HG03460 (cell line): ENCODE measurements at regions not wholly inside any gene's neighbourhood (a gene's known extent, or its start where the extent isn't known, plus 50 kb on each side); places are given as distances from the start of the nearest gene placed in this dataset.

Source experiments
- ATAC-seq: cut with Tn5 transposase; IDR thresholded peaks from one replicate; pipeline ENCODE4 v1.9.1; 2021; ENCODE audit not compliant: unreplicated experiment

- no peak for ATAC-seq
Observed at GRCh38 chr1:29896791-29897714, 660.7 kb downstream of the PTPRU start.

GRCh38 chr1:29896300-29896699 is 660.0 kb downstream of the PTPRU start:
- ATAC-seq = no peak

DNA sequence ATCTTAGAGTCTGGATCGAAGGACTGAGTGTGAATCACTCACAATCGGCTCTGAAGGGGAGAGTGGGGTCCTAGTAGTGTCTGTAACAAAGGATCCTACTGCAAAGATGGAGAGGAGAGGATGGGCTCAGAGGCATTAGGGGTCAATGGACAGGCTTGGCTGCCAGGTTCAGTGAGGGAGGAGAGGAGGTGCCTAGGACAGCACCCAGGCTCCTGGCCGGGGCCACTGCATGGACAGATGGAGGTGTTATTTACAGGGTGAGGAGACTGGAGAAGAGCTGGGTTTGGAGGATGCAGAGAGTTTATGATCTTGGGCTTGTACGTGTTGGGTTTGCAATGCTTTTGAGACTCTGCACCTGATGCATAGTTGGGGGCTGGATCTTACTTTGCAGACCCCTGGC is 658.9 kb downstream of the PTPRU start:
- no peak for ATAC-seq

- no peak for ATAC-seq
Observed at GRCh38 chr1:29894311-29894710, 658.0 kb downstream of the PTPRU start.

GRCh38 chr1:29893806-29894205 is 657.5 kb downstream of the PTPRU start:
- no peak for ATAC-seq

DNA sequence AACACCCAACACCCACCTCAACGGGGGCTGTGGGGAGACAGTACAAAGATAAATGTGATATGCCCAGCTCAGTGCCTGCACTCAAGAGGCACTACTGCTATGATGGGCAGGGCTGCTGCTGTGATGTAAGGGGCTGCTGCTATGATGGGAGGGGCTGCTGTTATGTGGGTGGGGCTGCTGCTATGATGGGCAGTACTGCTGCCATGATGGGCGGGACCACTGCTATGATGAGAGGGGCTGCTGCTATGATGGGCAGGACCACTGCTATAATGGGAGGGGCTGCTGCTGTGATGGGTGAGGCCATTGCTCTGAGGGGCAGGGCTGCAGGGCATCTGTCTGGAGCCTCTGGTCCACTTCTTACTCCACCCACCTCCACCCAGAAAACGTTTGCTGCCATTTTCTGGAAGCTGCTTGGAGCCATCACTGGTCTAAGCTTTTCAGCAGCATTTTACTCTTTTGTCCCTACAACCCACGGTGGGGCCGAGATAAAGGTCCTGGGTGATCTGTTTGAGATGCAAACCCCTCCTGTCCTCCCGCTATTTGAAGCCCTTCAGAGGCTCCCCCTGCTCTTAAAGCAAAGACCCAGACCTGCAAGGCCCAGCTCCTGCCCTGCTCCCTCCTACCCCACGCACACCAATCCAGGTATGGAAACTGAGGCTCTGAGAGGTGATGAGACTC is 656.9 kb downstream of the PTPRU start:
- ATAC-seq = no peak

GRCh38 chr1:29892247-29892646 is 655.9 kb downstream of the PTPRU start:
- no peak for ATAC-seq

- ATAC-seq = no peak
Observed at GRCh38 chr1:29890201-29890959, 654.1 kb downstream of the PTPRU start.

DNA sequence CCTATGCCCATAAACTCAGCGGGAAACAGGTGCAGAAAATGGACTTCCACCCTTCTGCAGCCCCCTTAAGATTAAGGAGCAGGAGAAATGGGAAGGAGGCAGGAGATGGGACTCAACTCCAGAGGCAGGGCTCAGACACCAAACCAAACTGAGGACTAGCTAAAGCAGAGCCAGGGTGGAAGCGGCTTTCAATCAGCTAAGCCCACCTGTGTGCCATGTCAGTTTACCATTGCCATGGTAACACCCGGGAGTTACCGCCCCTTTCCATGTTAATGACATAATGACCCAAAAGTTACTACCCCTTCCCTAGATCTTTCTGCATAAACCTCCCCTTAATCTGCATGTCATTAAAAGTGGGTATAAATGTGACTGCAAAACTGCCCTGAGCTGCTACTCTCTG is 653.5 kb downstream of the PTPRU start:
- ATAC-seq = no peak

GRCh38 chr1:29884740-29885139 is 648.4 kb downstream of the PTPRU start:
- no peak for ATAC-seq

DNA sequence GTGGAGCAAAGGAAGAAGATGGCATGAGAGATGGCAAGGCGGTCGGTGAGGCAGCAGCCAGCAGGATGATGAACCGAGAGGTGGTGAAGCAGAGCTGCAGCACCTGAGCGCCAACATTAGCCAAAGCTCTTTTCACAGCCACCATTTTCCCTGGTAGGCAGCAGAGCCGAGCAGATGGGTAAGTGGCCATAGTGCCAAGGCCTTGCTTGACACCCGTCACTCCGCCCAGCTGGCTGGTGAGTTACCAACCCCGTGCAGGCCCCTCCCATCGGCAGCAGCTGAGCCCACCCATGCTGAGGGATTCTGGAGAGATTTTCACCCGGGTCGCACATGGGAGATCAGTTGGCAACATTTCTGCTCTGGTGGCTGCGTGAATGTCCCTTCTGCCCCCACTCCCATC is 647.7 kb downstream of the PTPRU start:
- ATAC-seq = no peak

DNA sequence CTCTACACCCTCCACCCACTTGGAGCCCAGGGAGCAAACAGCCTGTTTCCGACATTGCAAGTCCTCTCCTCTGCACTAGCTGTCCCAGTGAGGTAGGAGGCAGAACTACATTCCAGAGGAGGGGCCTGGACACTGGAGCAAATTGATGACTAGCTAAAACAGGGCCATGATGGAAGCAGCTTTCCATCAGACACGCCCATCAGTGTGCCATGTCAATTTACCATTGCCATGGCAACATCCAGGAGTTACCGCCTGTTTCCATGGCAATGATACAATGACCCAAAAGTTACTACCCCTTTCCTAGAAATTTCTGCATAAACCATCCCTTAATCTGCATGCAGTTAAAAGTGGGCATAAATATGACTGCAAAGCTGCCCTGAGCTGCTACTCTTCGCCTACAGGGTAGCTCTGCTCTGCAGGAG is 647.1 kb downstream of the PTPRU start:
- ATAC-seq = no peak

DNA sequence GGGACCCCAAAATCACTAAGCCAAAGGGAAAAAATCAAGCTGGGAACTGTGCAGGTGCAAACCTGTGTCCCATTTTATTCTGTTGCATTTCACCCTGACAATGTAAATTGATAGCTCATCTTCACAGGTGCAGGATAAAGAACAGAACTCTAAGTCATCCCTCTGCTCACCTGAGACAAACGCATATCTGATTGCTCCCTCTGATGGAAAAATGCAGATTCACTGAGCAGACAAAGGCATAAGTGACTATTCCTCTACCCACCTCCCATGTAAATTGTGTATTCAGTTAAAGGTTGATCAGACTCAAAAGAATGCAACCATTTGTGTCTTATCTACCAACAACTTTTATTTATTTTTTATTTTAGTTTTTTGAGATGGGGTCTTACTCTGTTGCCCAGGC is 644.2 kb downstream of the PTPRU start:
- ATAC-seq = no peak

GRCh38 chr1:29879217-29879616 is 642.9 kb downstream of the PTPRU start:
- no peak for ATAC-seq

GRCh38 chr1:29878501-29878900 is 642.2 kb downstream of the PTPRU start:
- no peak for ATAC-seq

GRCh38 chr1:29876902-29877301 is 640.6 kb downstream of the PTPRU start:
- no peak for ATAC-seq

DNA sequence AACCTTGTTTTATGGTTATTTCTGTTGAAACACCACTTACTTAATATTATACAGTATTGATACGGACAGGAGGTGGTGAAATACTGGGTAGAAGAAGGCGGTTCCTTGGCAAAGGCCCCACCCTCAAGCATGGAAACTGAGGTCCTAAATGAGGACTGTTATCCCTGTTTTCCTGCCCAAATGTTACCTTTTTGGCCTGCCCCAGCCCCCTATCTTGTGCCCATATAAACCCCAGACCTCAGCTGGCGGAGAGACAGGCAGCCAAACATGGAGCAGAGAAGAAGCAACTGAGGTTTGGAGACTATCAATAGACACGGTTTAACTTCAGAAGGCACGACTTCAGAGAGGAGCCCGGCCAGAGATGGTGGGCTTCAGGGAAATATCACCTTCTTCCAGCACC is 640.1 kb downstream of the PTPRU start:
- no peak for ATAC-seq

- no peak for ATAC-seq
Observed at GRCh38 chr1:29875557-29876028, 639.3 kb downstream of the PTPRU start.

GRCh38 chr1:29870621-29871020 is 634.3 kb downstream of the PTPRU start:
- no peak for ATAC-seq

GRCh38 chr1:29869802-29870201 is 633.5 kb downstream of the PTPRU start:
- ATAC-seq = no peak

DNA sequence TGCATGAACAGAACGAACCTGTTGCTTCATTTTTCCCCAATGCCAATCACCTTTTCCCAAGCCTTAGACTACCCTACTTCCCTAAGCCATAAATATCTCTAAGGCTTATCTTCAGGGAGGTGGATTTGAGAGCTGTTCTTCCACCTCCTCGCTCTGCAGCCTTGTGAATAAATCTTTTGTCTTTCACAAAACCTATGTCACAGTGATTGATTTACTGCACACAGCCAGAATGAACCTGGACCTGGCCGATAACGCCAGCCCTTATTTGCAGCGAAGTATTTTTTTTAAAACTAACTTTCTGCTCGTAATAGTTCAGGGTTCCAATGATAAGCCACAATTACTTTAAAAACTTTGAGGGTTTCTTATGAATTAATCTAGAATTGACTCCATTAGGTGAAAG is 632.6 kb downstream of the PTPRU start:
- no peak for ATAC-seq
